GM12878 (cell line): ENCODE measurements at regions not wholly inside any gene's neighbourhood (a gene's known extent, or its start where the extent isn't known, plus 50 kb on each side); places are given as distances from the start of the nearest gene placed in this dataset.

Source experiments
- ATAC-seq: fragments of 200-7000 bp; cut with Tn5 transposase; 3 replicates; pipeline ENCODE4 v1.9.1; 2020; ENCODE audit warnings: mild to moderate bottlenecking, moderate library complexity
- BruUV-seq: library from RNA; stranded (reverse); fragments of 400-500 nt; replicated peaks from 2 replicates; lab custom pipeline; 2021; lab: Mats Ljungman, UMichigan
- CTCF ChIA-PET: fragments of 300-600 bp; sonication (Branson Sonifier 250); formaldehyde crosslinking; extraction: SDS; loops from one replicate; lab custom pipeline; 2021; ENCODE audit warnings: inconsistent platforms; lab: Yijun Ruan, JAX
- POLR2A ChIA-PET: fragments of 350-600 bp; formaldehyde crosslinking; extraction: SDS; loops from one replicate; lab custom pipeline; 2021; ENCODE audit warnings: inconsistent platforms; lab: Charles Lee
- RAD21 ChIA-PET: fragments of 300-600 bp; sonication (Branson Sonifier 250); formaldehyde crosslinking; loops from one replicate; lab custom pipeline; 2023; ENCODE audit warnings: antibody characterized with exemption; ENCODE audit not compliant: unreplicated experiment; lab: Charles Lee
- SMC1A ChIA-PET: fragments of 300-600 bp; sonication (Branson Sonifier 250); formaldehyde crosslinking; loops from one replicate; lab custom pipeline; 2023; ENCODE audit not compliant: unreplicated experiment, uncharacterized antibody; lab: Charles Lee
- DNase-seq: peaks from one replicate; pipeline ENCODE4 v3.0.0-alpha.2; 2011; ENCODE audit warnings: low read depth, low spot score
- FAIRE-seq: peaks from 3 replicates; lab custom pipeline; 2011; peaks lifted over from hg19 to GRCh38; lab: Jason Lieb, UNC
- H2AFZ ChIP-seq: 2 replicates; pipeline ENCODE4 v1.6.0; 2011; ENCODE audit warnings: low read depth, low read length, control low read depth; ENCODE audit not compliant: control insufficient read depth
- H3K27ac ChIP-seq: 2 replicates; pipeline ENCODE4 v1.5.1; 2011; ENCODE audit warnings: control low read depth; ENCODE audit not compliant: control insufficient read depth, insufficient read depth
- H3K27me3 ChIP-seq, 2 experiments: replicated peaks in 1 of 2; 2 replicates each; pipeline versions ENCODE4 v1.6.0 to v1.6.1; 2011; ENCODE audit warnings: low read length in 1 of 2; ENCODE audit not compliant: control insufficient read depth in 2 of 2, insufficient read depth in 2 of 2
- H3K36me3 ChIP-seq, 2 experiments: 2 replicates each; pipeline ENCODE4 v1.5.1; 2011; ENCODE audit warnings: low read length in 1 of 2; ENCODE audit not compliant: control insufficient read depth in 2 of 2, insufficient read depth in 2 of 2
- H3K4me1 ChIP-seq: 2 replicates; pipeline ENCODE4 v1.6.1; 2011; ENCODE audit warnings: mild to moderate bottlenecking, low read length, moderate library complexity, mixed read lengths; ENCODE audit not compliant: control insufficient read depth, insufficient read depth
- H3K4me2 ChIP-seq: 2 replicates; pipeline ENCODE4 v1.6.0; 2011; ENCODE audit warnings: control low read depth; ENCODE audit not compliant: control insufficient read depth, insufficient read depth
- H3K4me3 ChIP-seq: fragments of 200-600 bp; sonication (generic); 2 replicates; pipeline ENCODE4 v1.5.1; 2016
- H3K79me2 ChIP-seq: 2 replicates; pipeline ENCODE4 v1.6.0; 2011; ENCODE audit warnings: low read length; ENCODE audit not compliant: control insufficient read depth, insufficient read depth
- H3K9ac ChIP-seq: 2 replicates; pipeline ENCODE4 v1.8.0; 2011; ENCODE audit warnings: low read length, control low read depth, mixed read lengths; ENCODE audit not compliant: control insufficient read depth, insufficient read depth
- H3K9me3 ChIP-seq: replicated peaks from 3 replicates; pipeline ENCODE4 v1.5.1; 2011; ENCODE audit warnings: mild to moderate bottlenecking, low read length; ENCODE audit not compliant: control insufficient read depth, insufficient read depth
- H4K20me1 ChIP-seq: 2 replicates; pipeline ENCODE4 v1.6.0; 2011; ENCODE audit not compliant: control insufficient read depth, insufficient read depth
- E2F8 ChIP-seq: fragments of 450-650 bp; IDR thresholded peaks from 2 replicates; pipeline ENCODE4 v1.6.1; 2018; ENCODE audit warnings: mild to moderate bottlenecking, low read depth, moderate library complexity; ENCODE audit not compliant: partially characterized antibody
- EGR1 ChIP-seq, 2 experiments: IDR thresholded peaks; 1 replicate in 1 of 2; 2 replicates in 1 of 2; pipeline ENCODE4 v1.6.1; 2011 to 2012; ENCODE audit warnings: low read depth in 2 of 2, low read length in 2 of 2, borderline replicate concordance in 1 of 2, mild to moderate bottlenecking in 1 of 2, moderate library complexity in 1 of 2
- ELK1 ChIP-seq: IDR thresholded peaks from 2 replicates; pipeline ENCODE4 v1.6.1; 2012; ENCODE audit warnings: low read depth, low read length, improper control_type of control experiment
- FOS ChIP-seq: IDR thresholded peaks from 3 replicates; pipeline ENCODE4 v1.6.1; 2011; ENCODE audit warnings: borderline replicate concordance; ENCODE audit not compliant: insufficient read length; ENCODE audit errors: extremely low read depth
- FOXM1 ChIP-seq: IDR thresholded peaks from 2 replicates; pipeline ENCODE4 v1.6.1; 2012; ENCODE audit warnings: low read depth, mild to moderate bottlenecking, inconsistent platforms, low read length, moderate library complexity
- HSF1 ChIP-seq: fragments of 150-350 bp; IDR thresholded peaks from 2 replicates; pipeline ENCODE4 v1.6.1; 2014; ENCODE audit warnings: mild to moderate bottlenecking, low read depth, low read length
- IRF5 ChIP-seq: fragments of 450-650 bp; IDR thresholded peaks from 2 replicates; pipeline ENCODE4 v1.6.1; 2017; ENCODE audit warnings: borderline replicate concordance
- KAT2A ChIP-seq: conservative IDR thresholded peaks from 2 replicates; pipeline ENCODE4 v1.6.1; 2011; ENCODE audit warnings: low read depth, low read length; ENCODE audit not compliant: control insufficient read depth
- MEF2B ChIP-seq: fragments of 450-650 bp; IDR thresholded peaks from 2 replicates; pipeline ENCODE4 v1.6.1; 2018; ENCODE audit warnings: mild to moderate bottlenecking, moderate library complexity; ENCODE audit not compliant: partially characterized antibody, poor library complexity, severe bottlenecking
- PML ChIP-seq: IDR thresholded peaks from 2 replicates; pipeline ENCODE4 v1.6.1; 2012; ENCODE audit warnings: low read length, inconsistent platforms
- POU2F2 ChIP-seq: IDR thresholded peaks from 3 replicates; pipeline ENCODE4 v1.6.1; 2011; ENCODE audit warnings: low read depth, mild to moderate bottlenecking, low read length, borderline replicate concordance
- RELA ChIP-seq: fragments of 450-650 bp; IDR thresholded peaks from 2 replicates; pipeline ENCODE4 v1.8.0; 2014; ENCODE audit warnings: borderline replicate concordance; ENCODE audit not compliant: partially characterized antibody
- SMAD1 ChIP-seq: fragments of 450-650 bp; IDR thresholded peaks from 2 replicates; pipeline ENCODE4 v1.6.1; 2018; ENCODE audit warnings: mild to moderate bottlenecking, low read depth; ENCODE audit not compliant: partially characterized antibody
- TBL1XR1 ChIP-seq: IDR thresholded peaks from 2 replicates; pipeline ENCODE4 v1.6.1; 2012; ENCODE audit warnings: low read depth, low read length, improper control_type of control experiment
- WGBS: methylation state at CpG from one replicate; pipeline ENCODE4 v1.1.6; 2016; ENCODE audit warnings: low lambda C conversion rate; ENCODE audit not compliant: insufficient replicate concordance, insufficient coverage; ENCODE audit errors: missing lambda C conversion rate; 5-methylcytosine and 5-hydroxymethylcytosine counted together
- in situ Hi-C: fragments of 300-500 bp; cut with MboI; formaldehyde crosslinking; loops from 9 replicates; pipeline ENCODE4 v1.14.3; 2018; ENCODE audit warnings: mixed read lengths
- intact Hi-C: fragments of 100-400 bp; cut with micrococcal nuclease; formaldehyde crosslinking; loops from one replicate; pipeline ENCODE4 v1.14.2; 2022; ENCODE audit not compliant: unreplicated experiment

- no peak overlapping the region for H3K27ac ChIP-seq
- DNase-seq (no peak), ATAC-seq (no peak), FAIRE-seq (no peak)
- intact Hi-C loops (loop anchor here (5.0 kb wide), 1 partner anchor 323 kb away; no protein-coding TSS in a partner anchor), in situ Hi-C loops (no loop called here)
- WGBS = 44% methylated on average over 3 of the region's 3 CpGs
- peaks cover 4% of the 10 kb centered on the region for H3K4me1 ChIP-seq
- ChIA-PET RAD21 (no interaction called here), CTCF (no interaction called here), SMC1A (interaction anchor here (0.8 to 1.1 kb wide), 2 partner anchors 8 to 323 kb away, joined by 3 read pairs; no protein-coding TSS in a partner anchor), POLR2A (no interaction called here)
- no peak overlapping the region for H3K4me2 ChIP-seq
- no peaks in the 10 kb centered on the region for H3K27me3 ChIP-seq
- no TSS peak for BruUV-seq
- H3K4me3 ChIP-seq = no peak overlapping the region
- H3K9ac ChIP-seq = no peak overlapping the region
- no peaks in the 10 kb centered on the region for H3K36me3 ChIP-seq
- H3K79me2 ChIP-seq = no peaks in the 10 kb centered on the region
- H3K9me3 ChIP-seq = no peaks in the 10 kb centered on the region
- no peak overlapping the region for H2AFZ ChIP-seq
- H4K20me1 ChIP-seq = no peaks in the 10 kb centered on the region
- TF ChIP-seq E2F8 (no peak), TBL1XR1 (no peak), SMAD1 (no peak), IRF5 (no peak), KAT2A (no peak), RELA (no peak), FOS (no peak), MEF2B (no peak), PML (no peak), HSF1 (no peak), FOXM1 (no peak), ELK1 (no peak), POU2F2 (no peak), EGR1 (IDR thresholded peaks at IDR 0.05; ENCODE audit: borderline replicate concordance in 1 of 2, low read depth in 2 of 2, low read length in 2 of 2) (no peak)
Observed at GRCh38 chr7:136034132-136034531, 57.0 kb upstream of the MTPN start.
